Caco-2 (cell line): ENCODE measurements at regions not wholly inside any gene's neighbourhood (a gene's known extent, or its start where the extent isn't known, plus 50 kb on each side); places are given as distances from the start of the nearest gene placed in this dataset.
"Not testable (repeated sequence)": the region's sequence is repeated elsewhere in the genome, so short reads cannot be mapped to it uniquely, and the experiment has no call there.

ENCODE experiments used
- BruUV-seq: library from RNA; stranded (reverse); fragments of 400-500 nt; replicated peaks from 2 replicates; lab custom pipeline; 2021; lab: Mats Ljungman, UMichigan
- CTCF ChIA-PET: fragments of 300-600 bp; sonication (Branson Sonifier 250); formaldehyde crosslinking; loops from one replicate; lab custom pipeline; 2022; ENCODE audit warnings: antibody characterized with exemption; lab: Charles Lee
- POLR2A ChIA-PET: fragments of 300-600 bp; sonication (Branson Sonifier 250); formaldehyde crosslinking; loops from one replicate; lab custom pipeline; 2022; ENCODE audit warnings: antibody characterized with exemption; lab: Charles Lee
- DNase-seq, 2 experiments: peaks; one replicate each; pipeline versions ENCODE4 v3.0.0 to v3.0.0-alpha.2; 2020 to 2022
- H3K27me3 ChIP-seq: replicated peaks from 2 replicates; pipeline ENCODE4 v1.6.0; 2011; ENCODE audit warnings: low read length; ENCODE audit not compliant: control insufficient read depth, insufficient read depth
- H3K36me3 ChIP-seq: 2 replicates; pipeline ENCODE4 v1.5.1; 2011; ENCODE audit warnings: low read length; ENCODE audit not compliant: control insufficient read depth, insufficient read depth
- H3K4me1 ChIP-seq: fragments of 250-450 bp; sonication (Bioruptor Pico); 2 replicates; pipeline ENCODE4 v1.5.1; 2020; ENCODE audit warnings: mild to moderate bottlenecking
- H3K4me3 ChIP-seq: 2 replicates; pipeline ENCODE4 v1.5.1; 2011; ENCODE audit warnings: low read depth, mild to moderate bottlenecking, control low read depth, low read length
- H3K9me3 ChIP-seq: fragments of 250-450 bp; sonication (Bioruptor Pico); 2 replicates; pipeline ENCODE4 v1.5.1; 2020; ENCODE audit warnings: mild to moderate bottlenecking, moderate library complexity
- H3K27ac Mint-ChIP-seq: one replicate; pipeline ENCODE4 v1.8.0; 2022; ENCODE audit warnings: mixed read lengths; ENCODE audit not compliant: unreplicated experiment
- H3K27me3 Mint-ChIP-seq: one replicate; pipeline ENCODE4 v1.8.0; 2022; ENCODE audit warnings: mixed read lengths; ENCODE audit not compliant: insufficient read depth, unreplicated experiment
- H3K36me3 Mint-ChIP-seq: one replicate; pipeline ENCODE4 v1.8.0; 2022; ENCODE audit warnings: mild to moderate bottlenecking, mixed read lengths; ENCODE audit not compliant: insufficient read depth, unreplicated experiment
- H3K4me1 Mint-ChIP-seq: one replicate; pipeline ENCODE4 v1.8.0; 2022; ENCODE audit warnings: low read depth, mixed read lengths; ENCODE audit not compliant: unreplicated experiment
- H3K4me3 Mint-ChIP-seq: one replicate; pipeline ENCODE4 v1.8.0; 2022; ENCODE audit warnings: mild to moderate bottlenecking, moderate library complexity, mixed read lengths; ENCODE audit not compliant: unreplicated experiment
- H3K9me3 Mint-ChIP-seq: one replicate; pipeline ENCODE4 v1.8.0; 2022; ENCODE audit warnings: mixed read lengths; ENCODE audit not compliant: unreplicated experiment
- intact Hi-C: fragments of 100-400 bp; cut with micrococcal nuclease; formaldehyde crosslinking; loops from one replicate; pipeline ENCODE4 v1.10.0; 2022; ENCODE audit not compliant: unreplicated experiment
- TF ChIP-seq, protein P1 (sequence below), 2 experiments: fragments of 200-600 bp in 1 of 2; IDR thresholded peaks; 1 replicate in 1 of 2; 2 replicates in 1 of 2; pipeline versions ENCODE4 v1.5.1 to v1.8.0; 2011 to 2022; ENCODE audit warnings: antibody characterized with exemption in 1 of 2, control low read depth in 1 of 2, inconsistent platforms in 1 of 2, low read depth in 1 of 2, low read length in 1 of 2, mild to moderate bottlenecking in 1 of 2, moderate library complexity in 1 of 2; ENCODE audit not compliant: insufficient read depth in 1 of 2, severe bottlenecking in 1 of 2, unreplicated experiment in 1 of 2

- ChIA-PET POLR2A (no interaction called here), CTCF (no interaction called here)
- H3K4me1 ChIP-seq, result no peaks in the 10 kb centered on the region
- TF ChIP-seq, protein P1, sequence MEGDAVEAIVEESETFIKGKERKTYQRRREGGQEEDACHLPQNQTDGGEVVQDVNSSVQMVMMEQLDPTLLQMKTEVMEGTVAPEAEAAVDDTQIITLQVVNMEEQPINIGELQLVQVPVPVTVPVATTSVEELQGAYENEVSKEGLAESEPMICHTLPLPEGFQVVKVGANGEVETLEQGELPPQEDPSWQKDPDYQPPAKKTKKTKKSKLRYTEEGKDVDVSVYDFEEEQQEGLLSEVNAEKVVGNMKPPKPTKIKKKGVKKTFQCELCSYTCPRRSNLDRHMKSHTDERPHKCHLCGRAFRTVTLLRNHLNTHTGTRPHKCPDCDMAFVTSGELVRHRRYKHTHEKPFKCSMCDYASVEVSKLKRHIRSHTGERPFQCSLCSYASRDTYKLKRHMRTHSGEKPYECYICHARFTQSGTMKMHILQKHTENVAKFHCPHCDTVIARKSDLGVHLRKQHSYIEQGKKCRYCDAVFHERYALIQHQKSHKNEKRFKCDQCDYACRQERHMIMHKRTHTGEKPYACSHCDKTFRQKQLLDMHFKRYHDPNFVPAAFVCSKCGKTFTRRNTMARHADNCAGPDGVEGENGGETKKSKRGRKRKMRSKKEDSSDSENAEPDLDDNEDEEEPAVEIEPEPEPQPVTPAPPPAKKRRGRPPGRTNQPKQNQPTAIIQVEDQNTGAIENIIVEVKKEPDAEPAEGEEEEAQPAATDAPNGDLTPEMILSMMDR (IDR thresholded peaks at IDR 0.05; ENCODE audit: insufficient read depth in 1 of 2, low read depth in 1 of 2, low read length in 1 of 2, severe bottlenecking in 1 of 2, unreplicated experiment in 1 of 2), result no peak
- no peaks in the 10 kb centered on the region for H3K9me3 ChIP-seq
- Mint-ChIP-seq H3K27ac (no peak overlapping the region), H3K27me3 (peaks cover 3% of the 10 kb centered on the region), H3K4me1 (no peaks in the 10 kb centered on the region), H3K36me3 (no peaks in the 10 kb centered on the region), H3K9me3 (no peaks in the 10 kb centered on the region), H3K4me3 (no peak overlapping the region)
- BruUV-seq, result no TSS peak
- no peak for DNase-seq
- no peaks in the 10 kb centered on the region for H3K27me3 ChIP-seq
- no peaks in the 10 kb centered on the region for H3K36me3 ChIP-seq
- intact Hi-C loops, result no loop called here
- no peak overlapping the region for H3K4me3 ChIP-seq
Measured at GRCh38 chr15:24292837-24293236, 382.7 kb upstream of the NPAP1 start.

- not testable (repeated sequence) for H3K36me3 Mint-ChIP-seq, H3K27me3 Mint-ChIP-seq, H3K9me3 Mint-ChIP-seq
Measured at GRCh38 chr15:24300804-24301368, 374.7 kb upstream of the NPAP1 start.

DNA sequence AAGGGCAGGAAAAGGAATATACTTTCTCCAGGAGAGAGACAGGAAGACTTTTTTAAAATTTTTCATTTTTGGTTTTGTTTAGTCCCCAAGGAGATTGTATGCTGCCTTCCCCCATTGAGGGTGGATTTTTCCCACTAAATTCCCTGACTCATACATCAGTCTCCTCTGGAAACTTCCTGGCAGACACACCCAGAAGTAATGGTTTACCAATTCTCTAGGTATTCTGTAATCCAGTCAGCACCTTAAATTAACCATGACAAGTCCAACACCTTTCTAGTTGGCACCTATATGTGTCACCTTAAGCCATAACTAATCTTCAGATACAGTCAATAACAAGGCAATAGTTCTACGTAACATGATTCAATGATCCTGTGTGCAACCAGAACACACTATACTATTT lies 373.6 kb upstream of the NPAP1 start:
- intact Hi-C loops, H3K27me3 ChIP-seq, H3K27me3 Mint-ChIP-seq, POLR2A ChIA-PET, H3K27ac Mint-ChIP-seq, H3K36me3 ChIP-seq, H3K36me3 Mint-ChIP-seq, H3K4me1 Mint-ChIP-seq, H3K4me3 Mint-ChIP-seq, H3K4me3 ChIP-seq, H3K4me1 ChIP-seq, CTCF ChIA-PET, H3K9me3 Mint-ChIP-seq, DNase-seq, BruUV-seq, H3K9me3 ChIP-seq: not testable (repeated sequence)

More at GRCh38 chr15:24300804-24301368, 374.7 kb upstream of the NPAP1 start:
- H3K36me3 ChIP-seq, CTCF ChIA-PET, POLR2A ChIA-PET, intact Hi-C loops, H3K9me3 ChIP-seq, H3K27me3 ChIP-seq, H3K27ac Mint-ChIP-seq, H3K4me1 Mint-ChIP-seq, H3K4me3 ChIP-seq, BruUV-seq, H3K4me1 ChIP-seq, DNase-seq, H3K4me3 Mint-ChIP-seq: not testable (repeated sequence)

GRCh38 chr15:24304747-24305146 lies 370.8 kb upstream of the NPAP1 start:
- H3K36me3 Mint-ChIP-seq, H3K4me1 ChIP-seq, intact Hi-C loops, H3K36me3 ChIP-seq, H3K4me1 Mint-ChIP-seq, DNase-seq, H3K27ac Mint-ChIP-seq, H3K4me3 Mint-ChIP-seq, H3K9me3 Mint-ChIP-seq, H3K27me3 Mint-ChIP-seq, POLR2A ChIA-PET, BruUV-seq, CTCF ChIA-PET, H3K4me3 ChIP-seq, H3K27me3 ChIP-seq, H3K9me3 ChIP-seq: not testable (repeated sequence)

- H3K27me3 ChIP-seq, CTCF ChIA-PET, H3K36me3 ChIP-seq, H3K4me3 Mint-ChIP-seq, BruUV-seq, H3K27ac Mint-ChIP-seq, H3K27me3 Mint-ChIP-seq, H3K4me3 ChIP-seq, H3K4me1 ChIP-seq, H3K9me3 ChIP-seq, H3K9me3 Mint-ChIP-seq, intact Hi-C loops, H3K36me3 Mint-ChIP-seq, DNase-seq, H3K4me1 Mint-ChIP-seq, POLR2A ChIA-PET: not testable (repeated sequence)
Measured at GRCh38 chr15:24305643-24306042, 369.9 kb upstream of the NPAP1 start.

DNA sequence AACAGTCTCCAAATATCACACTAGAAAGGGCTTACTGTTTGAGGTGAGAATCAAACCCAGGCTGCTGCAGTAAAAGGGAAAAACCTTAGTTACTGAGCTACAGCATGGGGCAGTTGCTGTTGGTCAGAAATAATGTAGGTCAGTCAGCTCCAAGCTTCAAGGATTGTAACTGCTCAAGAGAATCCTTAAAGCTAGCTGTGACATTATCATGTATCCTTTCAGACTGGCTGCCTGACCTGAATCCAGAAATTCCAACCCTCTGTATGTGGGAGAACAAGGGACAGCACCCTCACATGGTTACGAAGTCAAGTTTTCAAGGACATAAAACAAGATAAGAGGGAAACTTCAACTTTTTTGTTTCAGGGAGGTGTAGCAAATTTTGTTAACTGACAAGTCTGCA lies 365.9 kb upstream of the NPAP1 start:
- H3K36me3 ChIP-seq, H3K9me3 ChIP-seq, H3K36me3 Mint-ChIP-seq, H3K27ac Mint-ChIP-seq, H3K9me3 Mint-ChIP-seq, BruUV-seq, CTCF ChIA-PET, H3K4me3 Mint-ChIP-seq, H3K27me3 Mint-ChIP-seq, DNase-seq, H3K4me3 ChIP-seq, H3K4me1 ChIP-seq, H3K4me1 Mint-ChIP-seq, H3K27me3 ChIP-seq, POLR2A ChIA-PET: not testable (repeated sequence)
- intact Hi-C loops, result loop anchor here (5.0 kb wide), 1 partner anchor 97 kb away; no protein-coding TSS in a partner anchor
